HG03460 (cell line): ENCODE measurements at regions not wholly inside any gene's neighbourhood (a gene's known extent, or its start where the extent isn't known, plus 50 kb on each side); places are given as distances from the start of the nearest gene placed in this dataset.
"Not testable (repeated sequence)": the region's sequence is repeated elsewhere in the genome, so short reads cannot be mapped to it uniquely, and the experiment has no call there.

Experiments
- ATAC-seq: cut with Tn5 transposase; IDR thresholded peaks from one replicate; pipeline ENCODE4 v1.9.1; 2021; ENCODE audit not compliant: unreplicated experiment

GRCh38 chr10:7108141-7108540 lies 302.7 kb downstream of the SFMBT2 start:
- ATAC-seq, result no peak

DNA sequence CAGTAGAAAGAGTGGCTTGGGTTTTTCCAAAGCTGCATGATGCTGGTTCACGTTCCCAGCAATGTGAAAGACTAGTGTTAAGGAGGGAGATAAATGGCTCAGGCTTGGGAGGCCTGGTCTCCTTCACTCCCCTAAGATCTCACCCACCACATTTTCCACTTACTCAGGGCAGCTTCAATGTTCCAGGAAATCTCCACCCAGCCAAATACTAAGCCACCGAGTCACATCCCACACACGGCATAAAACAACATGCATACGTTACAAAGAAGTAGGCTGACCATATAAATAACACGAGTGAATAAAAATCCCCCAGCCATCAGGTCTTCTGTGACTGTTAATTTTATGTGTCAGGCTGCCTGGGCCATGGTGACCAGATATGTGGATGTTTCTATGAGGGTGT lies 303.5 kb downstream of the SFMBT2 start:
- no peak for ATAC-seq

- ATAC-seq, result not testable (repeated sequence)
These were observed 306.5 kb downstream of the SFMBT2 start for GRCh38 chr10:7104379-7104778.

- ATAC-seq, result peak; percentile 78
These were observed 308.1 kb downstream of the SFMBT2 start for GRCh38 chr10:7102557-7103349.

GRCh38 chr10:7102084-7102483 lies 308.8 kb downstream of the SFMBT2 start:
- ATAC-seq, result no peak

GRCh38 chr10:7101451-7101850 lies 309.4 kb downstream of the SFMBT2 start:
- no peak for ATAC-seq

DNA sequence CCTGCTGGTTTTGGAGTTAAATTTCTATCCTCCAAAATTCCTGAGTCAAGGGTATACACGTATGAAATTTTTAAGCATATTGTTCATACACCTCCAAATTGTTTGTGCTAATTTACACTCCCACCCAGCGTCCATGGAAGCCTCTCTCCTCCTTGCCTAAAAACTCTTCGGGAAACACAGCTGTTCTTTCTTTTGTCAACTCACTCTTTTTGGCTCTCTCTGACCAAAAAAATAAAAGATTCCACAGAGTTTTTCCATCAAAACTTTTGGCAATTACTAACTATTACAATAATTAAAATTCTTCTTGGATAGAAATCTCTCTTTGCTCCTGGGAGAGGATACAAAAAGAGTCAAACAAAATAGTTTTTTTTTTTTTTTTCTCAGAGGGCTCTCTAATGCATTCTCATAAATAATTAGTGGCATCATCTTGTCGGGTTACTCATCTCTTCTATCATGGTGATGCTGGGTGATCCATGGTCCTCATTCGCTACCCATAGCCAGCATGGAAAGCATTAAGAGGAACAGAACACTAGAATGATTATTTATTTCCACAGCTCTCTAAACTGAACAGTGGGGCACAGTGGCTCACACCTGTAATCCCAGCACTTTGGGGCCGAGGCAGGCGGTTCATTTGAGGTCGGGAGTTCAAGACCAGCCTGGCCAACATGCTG lies 310.7 kb downstream of the SFMBT2 start:
- no peak for ATAC-seq

DNA sequence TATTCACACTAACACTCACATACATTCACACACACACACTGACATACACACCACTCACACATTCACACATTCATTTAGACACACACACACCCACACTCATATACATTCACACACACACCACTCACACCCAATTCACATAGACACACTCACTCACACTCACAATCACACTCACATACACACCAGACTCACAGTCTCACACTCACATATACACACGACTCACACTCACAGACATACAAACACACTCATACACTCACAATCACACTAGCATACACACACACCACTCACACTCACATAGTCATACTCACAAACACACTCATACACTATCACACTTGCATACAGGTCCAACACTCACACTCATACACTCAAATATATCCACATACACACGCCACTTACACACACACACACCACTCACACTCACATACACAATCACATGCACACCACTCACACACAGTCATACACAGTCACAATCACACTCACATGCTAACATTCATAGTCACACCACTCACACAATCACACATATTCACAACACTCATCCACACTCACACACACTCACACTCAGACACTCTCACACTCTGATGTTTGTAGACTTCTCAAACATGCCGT lies 312.6 kb downstream of the SFMBT2 start:
- ATAC-seq, result no peak

DNA sequence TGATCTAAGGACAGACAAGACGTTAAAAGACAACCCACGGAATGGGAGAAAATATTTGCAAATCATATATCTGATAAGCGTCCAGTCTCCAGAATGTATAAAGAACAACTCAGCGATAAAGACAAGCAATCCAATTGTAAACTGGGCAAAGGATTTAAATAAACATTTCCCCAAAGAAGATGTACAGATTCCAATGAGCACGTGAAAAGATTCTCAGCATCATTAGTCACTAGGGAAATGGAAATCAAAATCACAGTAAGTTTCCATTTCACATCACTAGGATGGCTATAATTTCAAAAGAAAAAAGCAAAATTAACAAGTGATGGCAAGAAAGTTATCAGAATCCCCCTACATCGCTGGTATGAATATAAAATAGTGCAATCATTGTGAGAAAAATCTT lies 316.1 kb downstream of the SFMBT2 start:
- no peak for ATAC-seq

DNA sequence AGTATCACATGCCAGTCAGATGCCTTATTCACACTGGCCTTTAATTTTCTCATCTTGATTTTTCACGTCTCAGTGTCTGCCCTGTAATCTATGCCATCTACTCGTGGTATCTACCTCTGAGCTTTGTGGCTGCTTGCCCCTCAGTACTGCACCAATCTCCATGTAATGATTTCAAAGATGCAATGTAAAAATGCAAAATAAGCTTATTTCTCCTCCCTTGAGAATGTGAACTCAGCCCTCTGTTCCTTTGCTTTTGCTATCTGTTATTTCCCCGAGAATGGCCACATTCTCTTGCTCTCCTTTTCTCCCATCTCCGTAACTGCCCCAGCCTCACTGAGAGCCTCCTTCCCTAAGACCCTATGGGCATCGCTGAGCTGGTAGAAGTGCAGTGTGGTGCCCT lies 317.5 kb downstream of the SFMBT2 start:
- ATAC-seq, result no peak

DNA sequence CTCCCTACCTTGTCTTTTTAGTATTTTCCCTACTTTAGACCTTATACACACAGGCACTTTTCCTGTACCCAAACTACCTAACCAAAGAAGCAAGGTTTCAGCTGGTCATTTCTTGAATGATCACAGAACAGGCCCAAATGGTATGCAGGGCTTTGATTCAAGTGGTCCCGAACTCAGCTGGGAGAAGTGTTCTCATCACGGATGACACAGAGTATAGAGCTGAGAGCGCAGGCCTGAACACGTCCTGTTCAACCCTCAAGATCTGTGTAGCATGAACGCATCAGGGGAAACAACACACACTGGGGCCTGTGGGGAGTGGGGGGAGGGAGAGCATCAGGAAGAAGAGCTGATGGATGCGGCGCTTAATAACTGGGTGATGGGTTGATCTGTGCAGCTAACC lies 318.2 kb downstream of the SFMBT2 start:
- no peak for ATAC-seq

GRCh38 chr10:7090529-7090928 lies 320.3 kb downstream of the SFMBT2 start:
- no peak for ATAC-seq

GRCh38 chr10:7085913-7086589 lies 324.8 kb downstream of the SFMBT2 start:
- no peak for ATAC-seq

DNA sequence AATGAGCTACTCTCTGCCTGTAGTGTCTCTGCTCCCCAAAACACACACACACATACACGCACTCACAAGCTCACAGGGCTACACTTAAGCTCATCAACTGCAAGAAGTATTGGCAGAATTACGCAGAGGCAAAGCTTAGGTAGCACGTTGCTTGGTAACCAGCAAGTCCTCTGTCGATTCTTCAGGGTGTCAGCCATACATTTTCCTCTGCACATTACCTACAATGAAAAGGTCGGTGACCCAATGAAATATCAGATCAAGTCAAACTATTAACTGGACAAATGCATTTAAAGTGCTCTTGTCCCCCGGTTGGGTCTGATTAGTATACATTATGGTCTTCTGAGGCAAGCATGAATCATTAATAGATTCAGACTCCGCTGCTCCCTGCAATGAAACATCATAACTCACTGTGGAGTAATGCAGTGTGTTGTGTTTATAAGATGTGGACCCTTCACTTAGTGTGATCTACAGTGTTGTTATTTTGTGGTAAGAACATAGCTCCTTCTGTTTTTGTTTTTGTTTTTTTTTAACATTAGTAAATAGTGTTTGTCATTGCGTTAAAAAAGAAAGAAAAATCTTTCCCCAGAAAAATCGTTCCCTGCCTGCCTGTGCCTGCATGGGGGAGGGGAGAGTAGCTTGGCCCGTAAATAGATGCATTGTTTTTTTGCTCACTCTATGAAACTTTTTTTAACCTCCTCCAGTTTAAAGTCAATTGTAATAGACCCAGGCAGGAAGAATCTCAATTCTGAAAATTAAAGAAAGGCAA lies 325.5 kb downstream of the SFMBT2 start:
- no peak for ATAC-seq

- ATAC-seq, result no peak
These were observed 326.4 kb downstream of the SFMBT2 start for GRCh38 chr10:7084280-7085005.

DNA sequence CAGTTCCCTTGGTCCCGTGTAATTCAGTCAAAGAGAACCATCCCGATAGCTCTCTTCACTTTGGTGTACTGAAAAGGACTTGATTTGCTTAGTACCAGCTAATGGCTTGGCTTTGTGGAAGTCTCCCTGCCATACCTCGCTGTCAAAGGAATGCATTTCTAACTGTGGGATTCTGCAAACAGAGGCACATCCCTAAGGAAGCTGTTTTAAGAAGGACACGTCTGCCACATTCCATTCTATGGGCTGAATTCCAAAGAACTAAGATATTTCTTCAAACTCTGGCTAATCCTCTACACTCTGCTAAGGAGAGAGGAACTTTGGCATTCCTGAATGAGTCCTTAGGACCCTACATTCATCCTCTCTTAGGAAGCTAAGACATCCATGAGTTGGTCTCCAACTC lies 327.9 kb downstream of the SFMBT2 start:
- ATAC-seq, result no peak

- ATAC-seq, result no peak
These were observed 333.0 kb downstream of the SFMBT2 start for GRCh38 chr10:7077880-7078279.

- ATAC-seq, result no peak
These were observed 335.0 kb downstream of the SFMBT2 start for GRCh38 chr10:7075851-7076250.

DNA sequence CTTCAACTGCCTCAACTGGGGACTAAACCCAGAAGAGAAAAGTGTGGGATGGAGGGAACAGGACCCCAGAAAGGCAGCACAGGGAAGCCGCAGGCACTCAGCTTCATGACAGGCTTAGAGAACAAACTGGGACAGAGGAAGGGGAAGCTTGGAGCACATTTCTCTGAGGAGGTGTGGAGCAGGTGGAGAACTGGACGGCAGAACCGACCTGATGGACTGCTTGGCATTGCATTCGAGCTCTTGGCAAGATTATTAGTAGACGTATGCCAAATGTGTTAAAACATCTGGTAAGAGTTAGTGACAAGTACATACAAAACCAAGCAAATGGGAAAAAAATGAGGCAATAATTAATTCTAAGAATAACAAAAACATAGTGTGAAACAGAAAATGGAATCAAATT lies 335.7 kb downstream of the SFMBT2 start:
- ATAC-seq, result no peak

- ATAC-seq, result no peak
These were observed 339.4 kb downstream of the SFMBT2 start for GRCh38 chr10:7071421-7071820.
